ENCODE measurements at regions not wholly inside any gene's neighbourhood (a gene's known extent, or its start where the extent isn't known, plus 50 kb on each side); places are given as distances from the start of the nearest gene placed in this dataset.

- Histone ChIP-seq H3K4me1 (no peaks in the 10 kb centered on the region), H3K27ac (no peak overlapping the region), H3K4me3 (no peak overlapping the region), H3K27me3 (no peaks in the 10 kb centered on the region), H3K36me3 (no peaks in the 10 kb centered on the region), H3K9me3 (no peaks in the 10 kb centered on the region)
- intact Hi-C loops (cut with DNase I) = no loop called here
- TF ChIP-seq, protein P1, sequence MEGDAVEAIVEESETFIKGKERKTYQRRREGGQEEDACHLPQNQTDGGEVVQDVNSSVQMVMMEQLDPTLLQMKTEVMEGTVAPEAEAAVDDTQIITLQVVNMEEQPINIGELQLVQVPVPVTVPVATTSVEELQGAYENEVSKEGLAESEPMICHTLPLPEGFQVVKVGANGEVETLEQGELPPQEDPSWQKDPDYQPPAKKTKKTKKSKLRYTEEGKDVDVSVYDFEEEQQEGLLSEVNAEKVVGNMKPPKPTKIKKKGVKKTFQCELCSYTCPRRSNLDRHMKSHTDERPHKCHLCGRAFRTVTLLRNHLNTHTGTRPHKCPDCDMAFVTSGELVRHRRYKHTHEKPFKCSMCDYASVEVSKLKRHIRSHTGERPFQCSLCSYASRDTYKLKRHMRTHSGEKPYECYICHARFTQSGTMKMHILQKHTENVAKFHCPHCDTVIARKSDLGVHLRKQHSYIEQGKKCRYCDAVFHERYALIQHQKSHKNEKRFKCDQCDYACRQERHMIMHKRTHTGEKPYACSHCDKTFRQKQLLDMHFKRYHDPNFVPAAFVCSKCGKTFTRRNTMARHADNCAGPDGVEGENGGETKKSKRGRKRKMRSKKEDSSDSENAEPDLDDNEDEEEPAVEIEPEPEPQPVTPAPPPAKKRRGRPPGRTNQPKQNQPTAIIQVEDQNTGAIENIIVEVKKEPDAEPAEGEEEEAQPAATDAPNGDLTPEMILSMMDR (IDR thresholded peaks at IDR 0.05) = no peak
- DNase-seq (ENCODE audit: low spot score in 2 of 2) = no peak
These were observed 336.8 kb downstream of the GPR37 start for GRCh38 chr7:124428781-124429180.

- TF ChIP-seq, protein P1 (IDR thresholded peaks at IDR 0.05) = no peak
- Histone ChIP-seq H3K27me3 (no peaks in the 10 kb centered on the region), H3K27ac (no peak overlapping the region), H3K36me3 (no peaks in the 10 kb centered on the region), H3K9me3 (no peaks in the 10 kb centered on the region), H3K4me1 (no peaks in the 10 kb centered on the region), H3K4me3 (no peak overlapping the region)
- no peak for DNase-seq (ENCODE audit: low spot score in 2 of 2)
- intact Hi-C loops (cut with DNase I) = no loop called here
These were observed 339.0 kb downstream of the GPR37 start for GRCh38 chr7:124426621-124427020.

DNA sequence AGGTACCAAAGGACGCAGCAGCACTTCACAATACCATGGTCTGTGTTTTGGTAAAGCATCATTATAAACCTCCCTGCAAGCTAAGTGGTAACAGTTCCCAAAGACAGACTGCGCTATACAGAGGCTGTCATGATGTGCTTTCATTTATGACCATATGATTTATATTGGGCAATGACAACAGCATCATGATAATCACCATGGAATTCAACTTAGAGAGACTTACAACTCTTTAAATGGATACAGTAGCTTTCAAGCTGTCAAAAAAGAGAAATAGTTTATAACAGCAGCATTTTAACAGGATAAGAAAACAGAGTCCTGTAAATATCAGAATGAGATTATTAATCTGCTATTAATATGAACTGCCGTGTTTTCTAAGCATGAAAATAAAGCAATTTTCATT is 341.7 kb downstream of the GPR37 start:
- no peaks in the 10 kb centered on the region for H3K9me3 ChIP-seq
- no peak for DNase-seq (ENCODE audit: low spot score in 2 of 2)
- no peaks in the 10 kb centered on the region for H3K4me1 ChIP-seq
- no peak overlapping the region for H3K4me3 ChIP-seq
- H3K27me3 ChIP-seq = no peaks in the 10 kb centered on the region
- TF ChIP-seq, protein P1 (IDR thresholded peaks at IDR 0.05) = no peak
- no peak overlapping the region for H3K27ac ChIP-seq
- no peaks in the 10 kb centered on the region for H3K36me3 ChIP-seq
- intact Hi-C loops (cut with DNase I) = no loop called here

DNA sequence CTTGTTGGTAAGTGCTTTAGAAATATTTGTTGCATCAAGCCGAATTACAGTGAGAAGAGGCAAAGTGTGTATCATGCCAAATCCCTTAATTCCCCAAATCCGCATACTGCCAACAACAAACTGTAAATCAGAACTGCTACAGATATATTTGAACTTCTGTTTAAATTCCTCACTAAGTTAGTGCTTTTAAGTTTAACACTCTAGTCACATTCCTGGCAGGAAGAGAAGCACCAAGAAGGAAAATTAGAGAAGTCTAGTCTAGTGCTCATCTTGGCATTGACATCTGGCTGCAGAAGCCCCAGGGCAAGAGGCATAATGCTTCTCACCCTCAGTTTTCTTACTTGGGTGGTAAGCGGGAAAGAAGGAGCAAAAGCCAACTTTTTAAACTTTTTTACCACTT is 343.5 kb downstream of the GPR37 start:
- H3K4me3 ChIP-seq = no peak overlapping the region
- DNase-seq (ENCODE audit: low spot score in 2 of 2) = no peak
- no peaks in the 10 kb centered on the region for H3K9me3 ChIP-seq
- H3K36me3 ChIP-seq = no peaks in the 10 kb centered on the region
- H3K4me1 ChIP-seq = no peaks in the 10 kb centered on the region
- H3K27ac ChIP-seq = no peak overlapping the region
- TF ChIP-seq, protein P1 (IDR thresholded peaks at IDR 0.05) = no peak
- intact Hi-C loops (cut with DNase I) = no loop called here
- no peaks in the 10 kb centered on the region for H3K27me3 ChIP-seq

DNA sequence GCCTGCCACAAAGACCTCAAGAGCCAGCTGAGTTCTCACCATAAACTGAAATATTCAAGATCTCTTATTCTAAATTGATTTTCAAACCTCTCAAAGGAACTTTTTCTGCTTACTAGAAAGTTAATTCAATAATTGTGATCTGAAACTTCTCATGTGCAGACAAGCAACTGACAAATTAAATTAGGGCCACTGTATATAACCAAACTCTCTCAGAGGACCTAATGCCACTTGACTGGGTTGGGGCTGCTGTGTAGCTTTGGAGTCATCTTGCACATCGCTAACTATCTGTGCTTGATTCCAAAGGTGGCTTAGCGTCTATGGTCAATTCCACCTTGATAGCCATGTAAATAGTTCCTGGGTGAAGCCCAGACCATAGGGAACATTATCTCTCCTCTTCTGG is 345.2 kb downstream of the GPR37 start:
- Histone ChIP-seq H3K4me1 (no peaks in the 10 kb centered on the region), H3K4me3 (no peak overlapping the region), H3K27me3 (no peaks in the 10 kb centered on the region), H3K27ac (no peak overlapping the region), H3K9me3 (no peaks in the 10 kb centered on the region), H3K36me3 (no peaks in the 10 kb centered on the region)
- TF ChIP-seq, protein P1 (IDR thresholded peaks at IDR 0.05) = no peak
- DNase-seq (ENCODE audit: low spot score in 2 of 2) = no peak
- intact Hi-C loops (cut with DNase I) = no loop called here

GRCh38 chr7:124413029-124413428 is 352.6 kb downstream of the GPR37 start:
- Histone ChIP-seq H3K4me1 (no peaks in the 10 kb centered on the region), H3K27me3 (no peaks in the 10 kb centered on the region), H3K36me3 (no peaks in the 10 kb centered on the region), H3K4me3 (no peak overlapping the region), H3K27ac (no peak overlapping the region), H3K9me3 (no peaks in the 10 kb centered on the region)
- no peak for DNase-seq (ENCODE audit: low spot score in 2 of 2)
- intact Hi-C loops (cut with DNase I) = no loop called here
- TF ChIP-seq, protein P1 (IDR thresholded peaks at IDR 0.05) = no peak
